GM18868 (cell line): ENCODE measurements at regions not wholly inside any gene's neighbourhood (a gene's known extent, or its start where the extent isn't known, plus 50 kb on each side); places are given as distances from the start of the nearest gene placed in this dataset.

Experiments
- ATAC-seq: cut with Tn5 transposase; IDR thresholded peaks from one replicate; pipeline ENCODE4 v1.9.1; 2021; ENCODE audit warnings: mild to moderate bottlenecking, moderate library complexity; ENCODE audit not compliant: unreplicated experiment

DNA sequence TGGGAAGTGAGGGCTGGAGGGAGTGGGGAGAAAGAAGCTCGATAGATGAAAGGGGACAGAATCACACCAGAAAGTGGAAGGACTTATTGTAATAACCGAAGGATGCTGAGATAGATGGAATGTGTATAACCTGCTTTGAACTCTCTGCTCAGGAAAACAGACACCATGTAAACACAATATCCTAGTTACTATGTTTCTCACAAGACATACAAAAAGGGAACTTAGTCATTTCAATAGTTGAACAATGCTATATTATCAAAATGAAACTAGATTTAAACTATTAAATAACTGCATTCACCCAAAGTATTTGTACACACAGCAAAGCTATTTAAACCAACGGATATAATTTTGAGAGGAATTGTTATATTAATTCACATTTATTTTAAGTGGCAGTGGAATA is 108.3 kb upstream of the GADL1 start:
- peak; percentile 82 for ATAC-seq

DNA sequence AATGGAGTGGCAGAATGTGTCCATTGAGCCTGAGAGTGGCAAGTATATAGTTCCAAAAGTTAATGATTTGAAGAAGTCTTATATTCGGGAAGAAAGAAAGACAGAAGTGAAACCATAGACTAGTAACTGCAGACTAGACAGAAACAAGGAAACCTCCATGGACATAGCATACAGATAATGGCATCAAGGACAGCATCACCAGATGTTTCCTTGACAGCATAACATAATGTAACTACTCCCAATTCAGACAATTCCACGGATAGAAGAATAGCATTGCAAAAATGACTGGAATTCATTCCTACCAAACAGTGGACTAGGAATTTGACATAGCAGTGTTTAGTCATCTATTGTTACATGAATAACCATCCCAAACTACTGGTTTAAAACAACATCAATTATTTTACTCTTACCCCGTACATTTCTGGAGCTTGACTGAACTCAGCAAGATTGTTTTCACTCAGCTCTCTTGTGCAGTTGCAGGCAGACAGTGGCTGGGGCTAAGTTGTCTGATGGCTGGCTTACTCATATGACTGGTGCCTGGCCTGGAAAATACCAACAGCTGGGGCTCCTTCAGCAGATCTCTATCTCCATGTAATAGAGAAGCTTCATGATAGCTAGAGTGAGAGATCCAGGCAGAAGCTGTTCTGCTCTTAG is 109.7 kb upstream of the GADL1 start:
- peak; percentile 68 for ATAC-seq

DNA sequence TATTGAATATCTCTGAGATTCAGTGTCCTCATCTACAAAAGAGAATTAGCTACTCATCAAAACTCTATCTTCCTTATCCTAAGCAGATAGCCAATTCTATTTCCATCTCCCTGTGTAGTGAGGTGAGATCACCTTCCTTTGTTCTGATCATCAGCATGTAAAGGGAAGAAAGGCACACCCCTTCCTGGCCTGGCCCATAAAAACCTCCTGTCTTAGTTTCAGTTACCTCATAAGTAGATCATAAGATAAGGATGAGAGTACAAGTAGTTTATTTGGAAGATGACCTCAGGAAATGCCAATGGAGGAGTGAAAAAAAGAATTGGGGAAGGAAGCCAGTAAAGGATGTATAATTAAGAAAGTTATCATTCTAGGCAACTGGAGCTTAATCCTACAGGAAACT is 114.5 kb upstream of the GADL1 start:
- no peak for ATAC-seq

DNA sequence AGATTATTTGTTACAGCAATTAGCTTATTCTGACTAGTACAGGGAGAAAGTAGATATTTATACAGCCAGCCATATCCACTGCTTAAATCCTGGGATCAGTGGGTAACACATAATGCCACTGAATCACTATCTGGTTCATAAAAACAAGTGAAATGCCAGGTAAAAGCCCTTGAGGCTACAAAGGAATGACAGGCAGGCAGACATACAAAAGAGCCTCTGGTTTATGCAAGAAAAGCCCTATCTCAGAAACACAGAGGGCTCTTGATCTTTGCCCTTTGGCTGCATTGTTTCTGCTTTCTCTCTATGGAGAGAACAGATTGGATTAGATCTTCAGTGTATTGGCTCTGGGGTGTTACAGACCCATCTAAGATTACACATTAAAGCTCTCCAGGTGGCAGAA is 115.4 kb upstream of the GADL1 start:
- ATAC-seq, result no peak

DNA sequence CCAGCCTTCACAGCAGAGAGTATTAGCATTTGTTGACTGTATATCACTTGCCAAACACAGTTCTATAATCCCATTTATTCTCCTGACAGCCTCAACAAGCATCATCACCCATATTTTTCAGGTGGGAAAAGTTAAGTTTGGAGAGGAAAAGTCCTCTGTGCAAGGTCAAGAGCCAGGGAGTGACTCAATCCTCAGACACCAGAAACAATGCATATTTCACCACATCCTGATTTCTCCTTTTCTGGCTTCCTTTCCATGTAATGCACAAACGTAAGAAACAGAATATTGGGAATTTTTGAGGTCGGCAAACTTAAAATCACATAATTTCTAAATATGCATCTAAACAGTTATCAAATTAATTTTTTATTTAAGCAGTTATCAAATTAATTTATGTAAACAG is 116.0 kb upstream of the GADL1 start:
- no peak for ATAC-seq

DNA sequence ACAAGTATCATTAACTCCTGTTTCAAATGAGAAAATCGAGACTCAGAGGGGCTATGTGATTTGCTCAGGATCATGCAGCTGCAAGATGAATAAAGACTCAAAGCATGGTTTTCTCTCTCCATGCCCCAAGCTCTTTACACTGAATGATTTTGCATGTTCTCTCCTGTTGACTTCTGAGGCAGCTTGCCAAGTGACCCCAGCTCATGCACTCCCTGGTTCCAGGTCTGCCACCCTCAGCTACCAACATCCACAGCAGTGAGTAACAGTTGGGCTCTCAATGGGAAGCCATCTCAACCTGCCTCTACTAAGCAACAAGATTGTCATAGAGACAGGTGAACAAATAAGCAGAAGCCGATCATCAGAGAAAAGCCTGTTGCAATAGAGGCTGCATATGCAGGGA is 116.9 kb upstream of the GADL1 start:
- ATAC-seq, result no peak

DNA sequence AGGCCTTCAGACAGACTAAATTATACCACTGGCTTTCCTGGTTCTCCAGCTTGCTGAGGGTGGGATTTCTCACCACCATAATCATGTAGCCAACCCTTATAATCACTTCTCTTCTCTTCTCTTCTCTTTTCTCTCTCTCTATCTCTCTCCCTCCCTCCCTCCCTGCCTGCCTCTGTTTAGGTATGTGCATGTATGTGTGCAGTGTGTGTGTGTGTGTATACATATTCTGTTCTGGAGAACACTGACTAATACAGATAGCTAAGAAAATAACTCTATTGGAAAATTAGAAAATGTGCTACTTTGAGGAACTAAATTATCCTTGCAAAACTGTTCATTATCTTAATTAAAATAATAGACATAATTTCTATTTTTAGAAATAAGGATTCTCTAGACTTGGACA is 118.6 kb upstream of the GADL1 start:
- ATAC-seq, result no peak

DNA sequence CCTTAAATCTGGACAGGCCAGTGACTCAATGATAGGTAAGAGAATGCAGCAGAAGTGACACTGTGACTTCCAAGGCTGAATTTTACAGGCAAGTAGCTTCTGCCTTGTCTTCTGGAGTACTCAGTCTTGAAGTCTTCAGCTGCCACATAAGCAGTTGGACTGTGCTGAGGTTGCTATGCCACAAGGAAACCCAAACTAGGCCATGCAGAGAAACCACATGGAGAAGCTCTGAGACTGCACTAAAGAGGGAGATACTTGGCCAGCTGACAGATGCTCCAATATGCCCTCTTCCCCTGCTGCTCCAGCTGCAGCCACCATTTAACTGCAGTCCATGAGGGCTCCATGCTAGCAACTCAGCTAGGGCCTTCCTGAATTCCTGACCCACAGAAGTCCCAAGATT is 119.4 kb upstream of the GADL1 start:
- ATAC-seq, result no peak

DNA sequence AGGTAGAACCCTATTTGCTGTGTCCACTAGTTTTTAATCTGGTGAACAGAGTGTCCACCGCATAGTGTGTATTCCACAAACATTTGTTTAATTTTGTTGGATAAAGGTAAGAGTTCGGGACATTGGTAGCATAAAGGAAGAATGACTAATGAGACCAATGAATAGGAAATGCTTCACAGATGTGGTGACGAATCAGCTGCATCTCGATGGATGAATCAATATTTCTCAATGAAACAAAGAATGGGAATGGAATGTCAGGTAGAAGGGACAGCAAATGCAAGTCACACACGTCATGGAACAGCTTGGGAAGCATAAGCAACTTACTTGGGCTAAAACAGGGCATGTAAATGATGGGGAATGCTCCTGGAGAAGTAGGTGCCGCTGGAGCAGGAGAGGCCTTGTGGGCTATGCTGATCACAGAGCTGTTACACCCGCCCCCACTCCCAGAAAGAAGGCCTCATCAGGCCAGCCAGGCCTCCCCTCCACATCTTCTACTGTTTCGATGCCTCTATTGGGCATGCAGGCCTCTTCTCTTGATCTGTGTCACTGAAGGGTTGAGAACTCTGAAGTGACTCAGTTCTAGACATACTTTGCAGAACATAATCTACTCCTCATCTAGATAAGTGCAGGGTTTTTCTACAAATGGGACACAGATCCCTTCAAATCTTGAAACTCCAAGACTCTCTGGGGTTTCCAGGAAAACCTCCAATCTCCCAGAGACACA is 120.0 kb upstream of the GADL1 start:
- ATAC-seq, result no peak

DNA sequence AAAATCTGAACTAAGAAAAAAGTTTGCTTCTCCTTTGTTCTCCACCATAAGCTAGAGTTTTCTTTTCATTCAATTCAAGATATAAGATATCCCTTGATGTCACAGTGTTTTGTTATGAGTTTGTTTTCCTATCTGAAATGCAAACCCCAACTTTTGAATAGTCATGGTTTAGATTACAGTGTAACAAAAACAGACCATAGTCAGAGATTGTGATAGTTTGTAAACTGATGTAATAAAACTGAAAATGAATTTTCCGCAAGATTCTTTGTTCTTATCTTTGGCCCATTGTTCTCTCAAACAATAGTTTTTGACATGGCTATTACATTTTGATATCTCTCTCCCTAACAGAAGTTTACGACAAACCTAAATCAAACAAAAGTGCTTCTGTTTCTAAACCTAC is 121.7 kb upstream of the GADL1 start:
- no peak for ATAC-seq

DNA sequence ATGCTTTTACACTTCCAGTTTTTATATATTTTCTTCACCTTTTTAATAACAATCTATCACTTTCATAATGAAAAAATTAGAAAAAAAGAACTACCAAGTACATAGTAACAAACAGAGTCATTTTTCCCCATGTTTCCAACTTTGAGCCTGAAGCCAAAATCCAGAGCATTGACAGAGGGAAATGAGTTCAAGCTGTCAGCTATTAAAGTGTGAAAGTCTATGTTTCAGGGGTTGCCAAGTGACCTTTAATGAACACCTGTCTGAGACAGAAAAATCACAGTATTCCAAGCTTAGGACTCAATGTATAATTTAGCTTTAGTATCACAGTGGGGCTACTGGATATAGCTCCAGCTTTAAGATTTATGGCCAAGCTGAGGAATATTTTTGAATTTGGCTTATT is 128.3 kb upstream of the GADL1 start:
- ATAC-seq, result no peak

DNA sequence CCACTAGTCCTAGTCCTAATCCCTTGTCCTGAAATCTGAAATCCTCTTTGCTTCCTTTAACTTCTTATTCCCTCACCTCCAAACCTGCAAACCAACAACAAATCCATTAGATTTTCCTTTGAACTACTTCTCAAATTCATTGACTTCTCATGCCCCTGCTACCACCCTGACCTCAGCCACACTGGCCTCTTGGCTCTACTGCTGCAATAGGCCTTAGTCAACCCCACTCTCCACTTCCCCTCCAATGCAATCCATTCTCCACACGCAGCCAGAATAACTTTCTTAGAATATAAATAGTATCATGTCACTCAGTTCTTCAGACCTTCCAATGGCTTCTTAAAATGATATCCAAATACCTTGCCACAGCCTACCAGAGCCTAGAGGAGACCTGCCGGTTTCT is 131.1 kb upstream of the GADL1 start:
- ATAC-seq, result no peak

DNA sequence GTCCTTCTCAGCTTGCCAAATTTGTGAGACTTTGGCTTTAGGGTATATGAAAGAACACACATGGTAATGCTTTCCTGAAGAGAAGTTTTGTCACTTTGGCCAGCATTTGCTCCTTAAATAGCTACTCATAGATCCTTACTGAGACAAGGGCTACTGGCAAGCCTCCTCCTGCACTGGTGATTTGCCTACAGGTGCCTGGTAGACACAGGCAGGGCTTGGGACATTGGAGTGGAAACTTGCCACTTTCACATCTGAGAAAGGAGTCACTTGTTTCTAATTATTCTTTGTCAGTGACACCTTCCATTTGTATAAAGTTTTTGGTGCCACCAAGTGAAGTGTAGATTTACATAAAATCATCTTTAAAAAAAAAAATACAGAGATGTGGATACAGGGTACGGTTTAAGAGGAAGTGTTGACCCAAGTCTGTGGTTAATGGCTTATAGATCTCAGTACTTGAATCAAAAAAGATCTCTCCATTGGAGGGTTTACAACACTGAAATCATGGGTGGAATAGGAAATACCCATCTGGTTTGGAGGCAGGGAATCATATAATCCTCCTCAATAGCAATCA is 132.8 kb upstream of the GADL1 start:
- no peak for ATAC-seq

DNA sequence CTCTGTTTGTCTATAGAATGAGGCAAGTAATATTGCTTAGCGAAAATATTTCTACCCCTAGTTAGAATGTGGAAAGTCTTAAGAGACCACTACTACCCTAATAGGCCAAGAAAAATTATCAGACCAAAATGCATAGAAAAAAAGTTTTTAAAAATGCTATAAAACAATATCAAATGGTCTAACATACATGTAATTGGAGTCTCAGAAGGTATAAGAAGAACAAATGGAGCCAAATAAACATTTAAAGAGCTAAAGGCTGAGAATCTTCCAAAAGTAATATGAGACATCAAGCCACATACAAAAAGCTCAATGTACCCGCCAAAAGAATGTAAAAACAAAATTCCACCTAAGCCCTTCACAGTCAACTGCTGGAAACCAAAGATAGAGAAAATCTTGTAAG is 133.5 kb upstream of the GADL1 start:
- ATAC-seq, result no peak

DNA sequence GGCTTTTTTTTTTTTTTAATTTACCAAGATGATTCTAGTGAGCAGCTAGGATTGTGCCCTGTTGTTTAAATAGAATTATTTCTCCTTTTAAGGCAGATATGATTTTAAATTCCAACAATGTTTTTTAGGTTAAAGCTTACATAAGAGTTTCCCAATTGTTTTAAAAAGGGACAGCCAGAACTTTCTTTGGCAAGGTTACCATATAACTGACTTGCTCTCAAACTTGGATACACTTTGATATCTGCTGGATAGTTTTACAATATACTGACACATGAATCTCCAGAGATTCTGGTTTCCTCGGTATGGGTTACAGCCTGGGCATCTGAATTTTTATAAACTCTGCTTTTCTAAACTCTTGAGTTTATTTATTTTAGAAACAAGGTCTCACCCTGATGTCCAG is 134.3 kb upstream of the GADL1 start:
- no peak for ATAC-seq

DNA sequence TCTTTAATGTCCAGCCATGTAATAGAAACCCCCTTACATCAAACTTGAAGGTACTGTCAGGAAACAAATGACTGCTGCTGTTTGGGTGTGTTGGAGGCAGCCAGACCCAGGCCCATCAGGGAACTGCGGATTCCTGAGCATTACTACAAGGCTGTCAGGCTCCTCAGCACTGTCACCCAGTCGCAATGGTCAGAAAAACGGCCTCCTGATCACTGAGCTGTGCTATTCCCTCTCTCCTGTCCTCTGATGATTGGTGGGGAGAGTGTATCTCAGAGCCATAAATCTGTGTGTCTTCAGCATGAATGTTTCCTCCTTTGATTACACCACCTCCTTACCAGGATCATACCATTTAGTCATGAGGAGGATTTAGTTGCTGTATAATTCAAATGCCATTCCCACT is 135.2 kb upstream of the GADL1 start:
- ATAC-seq, result no peak

DNA sequence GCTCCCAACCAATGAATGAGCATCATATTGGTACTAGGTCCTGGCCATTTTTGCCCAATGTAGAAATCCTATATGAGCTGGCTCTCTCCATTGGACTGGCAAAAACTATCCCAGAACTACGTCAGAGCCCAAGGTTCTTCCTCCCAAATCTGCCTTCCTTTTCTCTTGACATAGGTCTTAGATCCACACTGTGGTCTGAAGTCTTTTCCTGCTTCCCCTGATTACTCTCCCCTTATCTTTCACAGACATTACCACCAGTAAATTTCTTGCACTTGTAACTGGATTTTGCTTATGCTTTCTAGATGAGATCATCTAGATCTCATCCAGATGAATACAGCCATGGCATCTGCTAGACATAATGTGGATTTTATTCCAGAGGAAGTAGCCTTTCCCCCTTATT is 141.2 kb upstream of the GADL1 start:
- no peak for ATAC-seq

DNA sequence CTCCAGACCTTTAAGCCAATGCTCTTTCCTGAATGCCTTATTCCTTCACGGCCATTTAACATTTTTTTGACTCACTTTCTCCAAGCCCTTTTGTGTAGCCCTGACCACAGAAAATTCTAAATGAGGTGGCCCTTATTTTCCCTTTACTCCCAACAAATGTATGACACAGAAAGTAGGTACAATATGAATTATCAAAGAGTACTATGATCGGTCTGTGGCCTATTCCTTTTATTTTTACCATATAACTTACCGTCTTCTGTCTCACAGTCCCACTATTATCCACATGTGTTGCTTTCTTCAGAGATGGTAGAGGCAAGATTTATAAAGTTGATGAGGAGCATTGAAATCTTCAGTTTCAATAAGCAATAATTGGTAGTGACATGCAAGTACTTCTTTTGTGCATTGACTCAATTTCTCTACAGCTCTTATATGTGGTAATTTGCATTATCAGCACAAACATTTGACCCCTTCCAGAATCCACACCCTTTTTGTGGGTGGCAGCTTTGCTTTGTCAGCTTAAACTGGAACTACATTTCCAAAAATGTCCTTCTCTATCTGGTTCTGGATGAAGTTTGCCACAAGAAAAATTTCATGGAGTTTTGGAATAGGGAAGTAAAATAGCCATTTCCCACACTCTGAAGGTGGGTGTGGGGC is 143.8 kb upstream of the GADL1 start:
- ATAC-seq, result no peak

DNA sequence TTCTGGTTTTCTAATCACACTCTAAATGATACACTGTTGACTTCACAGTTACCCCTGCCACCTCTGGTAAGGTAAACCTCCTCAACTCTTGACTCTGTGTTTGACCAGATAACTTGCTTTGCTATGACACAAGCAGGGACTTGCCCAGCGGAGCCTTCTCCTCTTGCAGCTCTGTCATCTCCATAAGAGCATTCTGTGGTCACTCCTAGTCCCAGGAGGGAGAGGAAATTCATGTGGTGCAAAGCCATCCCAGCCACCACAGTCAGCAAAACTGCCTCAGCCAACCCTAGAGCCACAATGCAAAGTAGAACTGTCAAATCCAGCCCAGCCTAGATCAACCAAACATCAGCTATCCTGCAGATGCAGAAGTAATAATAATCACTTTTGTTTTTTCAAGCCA is 144.7 kb upstream of the GADL1 start:
- no peak for ATAC-seq

DNA sequence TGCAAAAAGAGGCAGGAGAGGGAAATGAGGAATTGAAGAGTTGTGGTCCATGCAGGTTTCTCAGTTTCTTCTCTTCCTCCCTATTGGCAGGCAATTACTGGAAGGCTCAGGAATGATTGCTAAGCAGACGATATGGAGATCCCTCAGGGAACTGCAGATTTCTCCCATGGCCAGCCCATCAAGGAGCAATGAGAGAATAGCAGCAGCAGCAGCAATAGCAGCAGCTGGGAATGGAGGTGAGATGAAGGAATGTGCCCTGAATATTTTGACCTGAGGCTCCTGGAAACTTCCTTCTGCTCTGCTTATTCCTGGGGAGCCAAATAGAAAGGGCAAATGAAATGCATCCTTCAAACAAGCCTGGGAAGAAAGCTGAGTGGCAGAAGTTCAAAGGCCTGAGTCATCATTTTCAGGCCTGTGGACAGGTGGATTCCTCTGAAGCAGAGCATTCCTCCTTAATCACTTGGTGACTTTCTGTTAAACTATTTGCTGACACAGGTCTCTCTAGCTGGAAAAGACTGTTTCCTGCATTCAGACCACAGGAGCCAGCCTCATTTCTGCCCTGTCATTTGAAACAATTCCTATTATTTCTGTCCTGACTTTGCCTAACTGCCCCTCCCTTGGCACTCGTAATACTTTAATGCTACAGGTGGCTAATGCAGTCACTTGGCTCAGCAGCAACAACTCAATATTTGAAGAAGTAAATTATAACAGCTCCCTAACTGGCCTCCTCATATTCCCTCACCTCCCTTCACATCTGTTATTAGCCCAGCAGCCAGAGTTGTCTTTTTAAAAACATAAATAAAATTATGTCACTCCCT is 146.9 kb upstream of the GADL1 start:
- ATAC-seq, result no peak

DNA sequence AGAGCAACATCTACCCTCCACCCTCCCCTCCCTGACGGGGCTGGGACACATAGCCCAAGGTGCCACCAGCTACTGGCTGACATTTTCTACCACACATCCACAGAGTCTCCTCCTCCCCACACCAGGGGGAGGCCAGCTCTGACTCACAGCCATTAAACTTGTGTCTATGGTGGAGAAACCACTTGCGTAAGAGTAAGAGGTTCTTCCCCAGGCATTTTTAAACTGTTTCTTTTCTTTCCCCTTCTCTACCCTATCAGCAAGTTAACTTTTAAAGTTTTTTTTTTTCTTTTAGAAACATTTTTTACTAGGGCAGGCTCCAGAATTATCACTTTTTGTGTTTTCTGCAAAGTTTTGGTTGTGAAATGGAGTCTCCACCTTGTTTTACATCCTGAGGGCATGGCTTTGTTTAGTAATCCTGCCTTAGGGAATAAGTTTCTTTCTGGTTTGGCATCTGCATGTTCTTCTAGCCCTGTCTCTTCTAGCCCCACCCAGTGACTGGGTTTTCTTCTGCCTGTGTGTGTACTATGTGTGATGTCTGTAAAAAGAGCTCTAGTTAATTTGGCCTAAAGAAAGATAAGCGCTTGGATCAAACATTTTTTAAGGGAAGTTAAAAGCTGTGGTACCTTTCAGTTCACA is 148.8 kb upstream of the GADL1 start:
- ATAC-seq, result no peak
